Endothelial cell of umbilical vein (primary cell): ENCODE measurements at regions not wholly inside any gene's neighbourhood (a gene's known extent, or its start where the extent isn't known, plus 50 kb on each side); places are given as distances from the start of the nearest gene placed in this dataset.

ENCODE experiments used
- CTCF ChIP-seq, 2 donors: IDR thresholded peaks; 1 replicate in 1 of 2; 2 replicates in 1 of 2; pipeline ENCODE4 v1.5.1; 2011; ENCODE audit warnings: low read length in 2 of 2, mild to moderate bottlenecking in 2 of 2, moderate library complexity in 2 of 2, control low read depth in 1 of 2, inconsistent platforms in 1 of 2, low read depth in 1 of 2; ENCODE audit not compliant: insufficient read depth in 1 of 2; ENCODE audit errors: extremely low read depth in 1 of 2
- POLR2A ChIP-seq: IDR thresholded peaks from 2 replicates; pipeline ENCODE4 v1.6.1; 2012; ENCODE audit warnings: low read depth, mild to moderate bottlenecking, control low read depth, low read length
- POLR2AphosphoS5 ChIP-seq: IDR thresholded peaks from 2 replicates; pipeline ENCODE4 v1.6.1; 2012; ENCODE audit warnings: low read depth, mild to moderate bottlenecking, control low read depth, low read length, moderate library complexity; ENCODE audit not compliant: insufficient read depth

DNA sequence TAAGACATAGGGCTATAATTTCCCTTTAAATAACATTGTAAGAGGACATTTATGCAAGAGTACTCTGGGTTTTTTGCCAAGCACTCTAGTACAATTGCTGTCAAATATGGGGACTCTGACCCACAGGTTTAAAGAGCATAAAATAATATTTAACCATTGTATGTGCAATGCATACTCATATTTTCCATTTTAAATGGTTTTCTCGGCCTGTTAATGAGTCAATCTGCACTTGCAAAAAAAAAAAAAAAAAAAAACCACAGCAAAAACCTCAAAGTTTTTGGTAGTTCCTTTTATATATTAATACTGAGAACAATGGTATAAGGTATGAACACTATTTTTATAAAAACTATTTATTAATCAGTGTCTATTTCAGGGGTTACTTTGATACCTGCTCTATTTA lies 304.0 kb upstream of the CBLB start:
- TF ChIP-seq CTCF (IDR thresholded peaks at IDR 0.05; ENCODE audit: extremely low read depth in 1 of 2, insufficient read depth in 1 of 2, low read depth in 1 of 2, low read length in 2 of 2) = no peak
- no peak for TF ChIP-seq POLR2A
- no peak for TF ChIP-seq POLR2AphosphoS5
